ENCODE measurements at regions not wholly inside any gene's neighbourhood (a gene's known extent, or its start where the extent isn't known, plus 50 kb on each side); places are given as distances from the start of the nearest gene placed in this dataset.

DNA sequence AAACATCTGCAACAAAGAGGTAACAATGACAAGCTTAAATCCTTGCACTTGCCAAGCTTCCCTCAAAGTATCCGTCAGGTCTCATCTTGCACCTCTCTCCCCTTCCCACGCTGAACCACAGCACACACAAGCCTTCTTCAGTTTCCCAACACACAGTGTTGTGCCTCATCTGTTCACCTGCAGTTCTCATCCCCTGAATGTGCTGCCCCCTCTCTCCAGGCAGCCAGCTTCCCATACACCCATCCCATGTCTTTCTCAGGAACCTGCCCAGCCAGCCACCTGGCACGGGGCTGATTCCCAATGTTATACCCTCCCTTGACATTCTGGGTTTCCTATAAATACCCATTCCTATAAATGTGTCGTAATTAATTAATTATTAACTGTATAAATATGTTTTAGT lies 314.8 kb downstream of the PRELID2 start:
- no peak for TF ChIP-seq RAD21 (IDR thresholded peaks at IDR 0.05; ENCODE audit: low read length)
- TF ChIP-seq CHD1 (IDR thresholded peaks at IDR 0.05; ENCODE audit: low read depth, low read length) = no peak
- no peak for TF ChIP-seq MXI1 (IDR thresholded peaks at IDR 0.05; ENCODE audit: borderline replicate concordance, low read depth, low read length)
- TF ChIP-seq, protein P1, sequence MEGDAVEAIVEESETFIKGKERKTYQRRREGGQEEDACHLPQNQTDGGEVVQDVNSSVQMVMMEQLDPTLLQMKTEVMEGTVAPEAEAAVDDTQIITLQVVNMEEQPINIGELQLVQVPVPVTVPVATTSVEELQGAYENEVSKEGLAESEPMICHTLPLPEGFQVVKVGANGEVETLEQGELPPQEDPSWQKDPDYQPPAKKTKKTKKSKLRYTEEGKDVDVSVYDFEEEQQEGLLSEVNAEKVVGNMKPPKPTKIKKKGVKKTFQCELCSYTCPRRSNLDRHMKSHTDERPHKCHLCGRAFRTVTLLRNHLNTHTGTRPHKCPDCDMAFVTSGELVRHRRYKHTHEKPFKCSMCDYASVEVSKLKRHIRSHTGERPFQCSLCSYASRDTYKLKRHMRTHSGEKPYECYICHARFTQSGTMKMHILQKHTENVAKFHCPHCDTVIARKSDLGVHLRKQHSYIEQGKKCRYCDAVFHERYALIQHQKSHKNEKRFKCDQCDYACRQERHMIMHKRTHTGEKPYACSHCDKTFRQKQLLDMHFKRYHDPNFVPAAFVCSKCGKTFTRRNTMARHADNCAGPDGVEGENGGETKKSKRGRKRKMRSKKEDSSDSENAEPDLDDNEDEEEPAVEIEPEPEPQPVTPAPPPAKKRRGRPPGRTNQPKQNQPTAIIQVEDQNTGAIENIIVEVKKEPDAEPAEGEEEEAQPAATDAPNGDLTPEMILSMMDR (conservative IDR thresholded peaks at IDR 0.05; ENCODE audit: low read depth, low read length) = no peak
- TF ChIP-seq NFE2L2 (IDR thresholded peaks at IDR 0.05; ENCODE audit: low read depth, low read length) = no peak
- no peak for TF ChIP-seq RFX5 (IDR thresholded peaks at IDR 0.05; ENCODE audit: low read depth, low read length)
- TF ChIP-seq SMC3 (IDR thresholded peaks at IDR 0.05; ENCODE audit: low read depth, low read length) = no peak
- TF ChIP-seq MAFK (IDR thresholded peaks at IDR 0.05; ENCODE audit: low read depth, low read length) = no peak
- TF ChIP-seq RCOR1 (IDR thresholded peaks at IDR 0.05; ENCODE audit: insufficient replicate concordance, low read length) = no peak
- TF ChIP-seq POLR2A (IDR thresholded peaks at IDR 0.05; ENCODE audit: low read depth, low read length) = no peak
- TF ChIP-seq FOS (IDR thresholded peaks at IDR 0.05; ENCODE audit: low read depth, low read length) = no peak
- 100% methylated on average over 2 of the region's 4 CpGs; no CpG with 5 or more reads in 1 of the 2 experiments for WGBS, 2 experiments (ENCODE audit: extremely low coverage in 2 of 2, insufficient read length in 1 of 2)
- Histone ChIP-seq H2BK20ac (ENCODE audit: low read depth, low read length) (no peak overlapping the region), H2AK9ac (replicated peaks; ENCODE audit: low read depth, low read length, poor library complexity) (no peak overlapping the region), H3K9me1 (ENCODE audit: insufficient read depth, low read length) (no peaks in the 10 kb centered on the region), H2BK120ac (ENCODE audit: low read depth, low read length) (no peak overlapping the region), H3K9me3 (ENCODE audit: control insufficient read depth, insufficient read depth, low read length) (no peaks in the 10 kb centered on the region), H2BK5ac (ENCODE audit: low read depth, low read length, poor library complexity, severe bottlenecking) (no peak overlapping the region), H3K79me1 (ENCODE audit: low read depth in 1 of 2, low read length in 2 of 2) (no peaks in the 10 kb centered on the region), H3K9ac (ENCODE audit: low read depth, low read length) (no peak overlapping the region), H4K20me1 (ENCODE audit: insufficient read depth, low read length) (no peaks in the 10 kb centered on the region), H4K8ac (ENCODE audit: low read depth in 2 of 2, low read length in 2 of 2) (no peak overlapping the region), H4K5ac (ENCODE audit: low read depth, low read length) (no peak overlapping the region), H3K14ac (replicated peaks; ENCODE audit: low read depth, low read length) (no peak overlapping the region), H2AFZ (replicated peaks; ENCODE audit: low read length, poor library complexity) (no peak overlapping the region), H3K56ac (ENCODE audit: extremely low read depth, insufficient read depth, low read length) (no peak overlapping the region), H3K4ac (ENCODE audit: low read depth, low read length) (no peak overlapping the region), H3K4me1 (ENCODE audit: control insufficient read depth, insufficient read depth, low read length) (no peaks in the 10 kb centered on the region), H3K4me2 (ENCODE audit: low read depth, low read length) (no peak overlapping the region), H3K36me3 (ENCODE audit: control insufficient read depth, insufficient read depth, low read length) (no peaks in the 10 kb centered on the region), H3K23ac (ENCODE audit: low read depth, low read length) (no peak overlapping the region), H3K4me3 (ENCODE audit: insufficient read depth, low read depth, low read length) (no peak overlapping the region), H2AK5ac (ENCODE audit: low read depth, low read length) (no peak overlapping the region; the same call in 1 of the 2 replicates), H2BK15ac (ENCODE audit: low read depth, low read length) (no peak overlapping the region), H4K91ac (ENCODE audit: insufficient read depth, low read depth, low read length) (no peak overlapping the region), H3K27ac (ENCODE audit: insufficient read depth, low read length) (no peak overlapping the region), H3K27me3 (ENCODE audit: control insufficient read depth, insufficient read depth, low read length) (no peaks in the 10 kb centered on the region), H3K18ac (ENCODE audit: low read depth, low read length) (no peak overlapping the region)
- in situ Hi-C loops (cut with MboI; ENCODE audit: low sequenced_read_pairs) (no loop called here), intact Hi-C loops (cut with micrococcal nuclease) (no loop called here), dilution Hi-C loops (cut with HindIII; ENCODE audit: low sequenced_read_pairs, unreplicated experiment) (no loop called here)
- BruUV-seq (replicated peaks) = no TSS peak
- ChIA-PET POLR2A (ENCODE audit: unreplicated experiment) (no interaction called here), CTCF (no interaction called here)
- ATAC-seq (ENCODE audit: low read depth) (no peak), DNase-seq (no peak)

Data from IMR-90 (cell line).